Calu3 (cell line): ENCODE measurements at regions not wholly inside any gene's neighbourhood (a gene's known extent, or its start where the extent isn't known, plus 50 kb on each side); places are given as distances from the start of the nearest gene placed in this dataset.
A peak's percentile ranks its signal among the peaks of the same experiment; 100 is the strongest.

Experiments used
- BruUV-seq: library from RNA; stranded (reverse); fragments of 400-500 nt; replicated peaks from 2 replicates; lab custom pipeline; 2021; lab: Mats Ljungman, UMichigan
- CTCF ChIA-PET: fragments of 300-600 bp; sonication (Branson Sonifier 250); formaldehyde crosslinking; loops from one replicate; lab custom pipeline; 2022; ENCODE audit warnings: antibody characterized with exemption; lab: Charles Lee
- DNase-seq: peaks from one replicate; pipeline ENCODE4 v3.0.0; 2022
- H3K27ac Mint-ChIP-seq: one replicate; pipeline ENCODE4 v1.8.0; 2022; ENCODE audit warnings: mixed read lengths; ENCODE audit not compliant: unreplicated experiment
- H3K27me3 Mint-ChIP-seq: one replicate; pipeline ENCODE4 v1.8.0; 2022; ENCODE audit warnings: mixed read lengths; ENCODE audit not compliant: unreplicated experiment
- H3K36me3 Mint-ChIP-seq: one replicate; pipeline ENCODE4 v1.8.0; 2022; ENCODE audit warnings: mild to moderate bottlenecking, moderate library complexity, mixed read lengths; ENCODE audit not compliant: insufficient read depth, unreplicated experiment
- H3K4me1 Mint-ChIP-seq: one replicate; pipeline ENCODE4 v1.8.0; 2022; ENCODE audit warnings: mild to moderate bottlenecking, low read depth, mixed read lengths; ENCODE audit not compliant: unreplicated experiment
- H3K4me3 Mint-ChIP-seq: one replicate; pipeline ENCODE4 v1.8.0; 2022; ENCODE audit warnings: mild to moderate bottlenecking, low read depth, moderate library complexity, mixed read lengths; ENCODE audit not compliant: unreplicated experiment
- H3K9me3 Mint-ChIP-seq: one replicate; pipeline ENCODE4 v1.8.0; 2022; ENCODE audit warnings: low read depth, mixed read lengths; ENCODE audit not compliant: unreplicated experiment
- CTCF ChIP-seq: fragments of 200-600 bp; IDR thresholded peaks from one replicate; pipeline ENCODE4 v1.8.0; 2022; ENCODE audit warnings: antibody characterized with exemption; ENCODE audit not compliant: unreplicated experiment
- intact Hi-C: fragments of 100-400 bp; cut with micrococcal nuclease; formaldehyde crosslinking; loops from one replicate; pipeline ENCODE4 v1.10.0; 2022; ENCODE audit not compliant: unreplicated experiment

GRCh38 chr1:34488080-34488708 lies 266.7 kb upstream of the GJB5 start:
- Mint-ChIP-seq H3K27ac (no peak overlapping the region), H3K9me3 (peaks cover 4% of the 10 kb centered on the region), H3K27me3 (no peaks in the 10 kb centered on the region), H3K4me1 (no peaks in the 10 kb centered on the region), H3K4me3 (no peak overlapping the region), H3K36me3 (no peaks in the 10 kb centered on the region)
- TF ChIP-seq CTCF, result no peak
- DNase-seq, result no peak
- CTCF ChIA-PET, result interaction anchor here (0.6 kb wide), 1 partner anchor 102 kb away, joined by 5 read pairs; no protein-coding TSS in a partner anchor
- intact Hi-C loops, result no loop called here
- no TSS peak for BruUV-seq

- intact Hi-C loops, result no loop called here
- no peaks in the 10 kb centered on the region for H3K4me1 Mint-ChIP-seq
- no peaks in the 10 kb centered on the region for H3K9me3 Mint-ChIP-seq
- no peak overlapping the region for H3K4me3 Mint-ChIP-seq
- CTCF ChIA-PET, result no interaction called here
- H3K27me3 Mint-ChIP-seq, result no peaks in the 10 kb centered on the region
- BruUV-seq, result no TSS peak
- no peaks in the 10 kb centered on the region for H3K36me3 Mint-ChIP-seq
- TF ChIP-seq CTCF, result no peak
- peak; percentile 38 for DNase-seq
- no peak overlapping the region for H3K27ac Mint-ChIP-seq
Measured at GRCh38 chr1:34500451-34500850, 254.4 kb upstream of the GJB5 start.

GRCh38 chr1:34511802-34512201 lies 243.0 kb upstream of the GJB5 start:
- Mint-ChIP-seq H3K36me3 (no peaks in the 10 kb centered on the region), H3K27ac (no peak overlapping the region), H3K4me1 (no peaks in the 10 kb centered on the region), H3K27me3 (no peaks in the 10 kb centered on the region), H3K9me3 (peaks cover 21% of the 10 kb centered on the region), H3K4me3 (no peak overlapping the region)
- no peak for DNase-seq
- TF ChIP-seq CTCF, result no peak
- BruUV-seq, result no TSS peak
- intact Hi-C loops, result no loop called here
- CTCF ChIA-PET, result no interaction called here

DNA sequence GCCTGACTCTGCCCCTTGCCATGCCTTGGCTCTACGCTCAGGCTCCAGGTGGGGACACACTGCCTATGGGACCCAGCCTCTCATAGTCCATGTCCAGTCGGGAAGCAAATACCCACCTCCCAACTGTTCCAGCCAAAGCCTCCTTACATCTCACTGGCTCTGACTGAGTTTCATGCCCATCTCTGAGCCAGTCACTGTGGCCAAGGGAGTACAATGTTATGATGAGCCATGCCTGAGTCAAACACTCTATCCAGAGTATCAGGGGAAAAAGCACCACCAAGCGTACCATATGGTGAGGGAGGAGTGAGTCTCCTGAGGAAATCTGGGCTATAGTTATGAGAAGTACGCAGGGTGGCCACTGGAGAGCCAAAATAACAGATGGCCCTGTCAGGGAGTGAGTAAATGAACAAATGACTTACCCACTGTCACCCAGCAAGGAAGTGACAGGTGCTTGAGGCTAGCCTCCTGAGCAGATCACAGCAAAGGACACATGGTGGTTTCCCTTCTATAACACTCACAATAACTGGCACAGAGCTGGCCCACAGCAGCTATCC lies 236.6 kb upstream of the GJB5 start:
- H3K36me3 Mint-ChIP-seq, result no peaks in the 10 kb centered on the region
- TF ChIP-seq CTCF, result no peak
- intact Hi-C loops, result no loop called here
- no TSS peak for BruUV-seq
- H3K4me1 Mint-ChIP-seq, result no peaks in the 10 kb centered on the region
- no peak for DNase-seq
- CTCF ChIA-PET, result no interaction called here
- H3K4me3 Mint-ChIP-seq, result no peak overlapping the region
- peaks cover 8% of the 10 kb centered on the region for H3K9me3 Mint-ChIP-seq
- H3K27ac Mint-ChIP-seq, result no peak overlapping the region
- H3K27me3 Mint-ChIP-seq, result peaks cover 12% of the 10 kb centered on the region
